ENCODE measurements at regions not wholly inside any gene's neighbourhood (a gene's known extent, or its start where the extent isn't known, plus 50 kb on each side); places are given as distances from the start of the nearest gene placed in this dataset.

GRCh38 chrX:150306002-150306401, 57.1 kb upstream of the MAMLD1 start:
- H3K9ac ChIP-seq (ENCODE audit: insufficient read depth in 1 of 2, low read depth in 2 of 2, low read length in 2 of 2): no peak overlapping the region
- 5% methylated on average over 5 of the region's 6 CpGs for WGBS (ENCODE audit: insufficient coverage, low coverage, missing lambda C conversion rate)
- H3K4me3 ChIP-seq: no peak overlapping the region
- H3K9me3 ChIP-seq (replicated peaks; ENCODE audit: control insufficient read depth, insufficient read depth, low read depth, low read length): no peaks in the 10 kb centered on the region
- ChIA-PET POLR2A (no interaction called here), CTCF (ENCODE audit: low intra/inter-chr PET ratio) (no interaction called here)
- H4K20me1 ChIP-seq (replicated peaks; ENCODE audit: control insufficient read depth, insufficient read depth, low read length): no peaks in the 10 kb centered on the region
- no peaks in the 10 kb centered on the region for H3K36me3 ChIP-seq (ENCODE audit: control insufficient read depth, insufficient read depth, low read length)
- ATAC-seq: no peak
- no TSS peak for BruUV-seq (replicated peaks)
- H3K4me2 ChIP-seq (ENCODE audit: insufficient read depth, low read length): no peak overlapping the region
- no peaks in the 10 kb centered on the region for H3K79me2 ChIP-seq (ENCODE audit: control insufficient read depth, insufficient read depth, low read length)
- H3K27ac ChIP-seq (ENCODE audit: extremely low read depth, low read depth, low read length): no peak overlapping the region
- FAIRE-seq: no peak
- no peak for DNase-seq (ENCODE audit: extremely low read depth in 1 of 4, low spot score in 3 of 4)
- no peaks in the 10 kb centered on the region for H3K4me1 ChIP-seq (replicated peaks in 1 of 2; ENCODE audit: control insufficient read depth in 2 of 2, insufficient read depth in 2 of 2, low read length in 2 of 2)
- H3K9me1 ChIP-seq (ENCODE audit: control insufficient read depth, insufficient read depth, low read length): no peaks in the 10 kb centered on the region
- H2AFZ ChIP-seq (ENCODE audit: low read depth, low read length): no peak overlapping the region
- in situ Hi-C loops (cut with MboI): no loop called here
- 0 out of 5 replicates have a peak, but pooled peaks cover 0 to 4% of the 10 kb centered on the region in 2 experiments for H3K27me3 ChIP-seq (ENCODE audit: control insufficient read depth in 2 of 2, insufficient read depth in 2 of 2, low read length in 2 of 2)
- intact Hi-C loops (cut with micrococcal nuclease): no loop called here
- TF ChIP-seq KLF1 (tag; IDR thresholded peaks at IDR 0.05) (no peak), IRF2 (CRISPR knock-in tag; IDR thresholded peaks at IDR 0.05) (no peak), GTF2E2 (tag; IDR thresholded peaks at IDR 0.05) (no peak), HES1 (IDR thresholded peaks at IDR 0.05; ENCODE audit: low read depth) (no peak), ZBTB12 (CRISPR knock-in tag; IDR thresholded peaks at IDR 0.05) (no peak), ZBED1 (IDR thresholded peaks at IDR 0.05) (no peak), RB1 (IDR thresholded peaks at IDR 0.05; ENCODE audit: low read depth) (no peak), ZNF24 (IDR thresholded peaks at IDR 0.05) (no peak), NFXL1 (CRISPR knock-in tag; IDR thresholded peaks at IDR 0.05) (no peak), ZBTB2 (IDR thresholded peaks at IDR 0.05) (no peak), OTX1 (CRISPR knock-in tag; IDR thresholded peaks at IDR 0.05) (no peak), NFE2 (IDR thresholded peaks at IDR 0.05; ENCODE audit: low read depth) (no peak), TSC22D4 (tag; IDR thresholded peaks at IDR 0.05) (no peak), SAP30 (IDR thresholded peaks at IDR 0.05; ENCODE audit: borderline replicate concordance, insufficient read depth, low read depth, low read length, poor library complexity, severe bottlenecking) (no peak), MYC (IDR thresholded peaks at IDR 0.05; ENCODE audit: low read depth, low read length) (no peak), MYC (CRISPR knock-in tag; IDR thresholded peaks at IDR 0.05; ENCODE audit: borderline replicate concordance, low read depth) (no peak), ZNF184 (CRISPR knock-in tag; IDR thresholded peaks at IDR 0.05) (no peak), CCNT2 (IDR thresholded peaks at IDR 0.05; ENCODE audit: borderline replicate concordance, extremely low read depth, insufficient read length, low read depth, low read length) (no peak)
- TF ChIP-seq, protein P1, sequence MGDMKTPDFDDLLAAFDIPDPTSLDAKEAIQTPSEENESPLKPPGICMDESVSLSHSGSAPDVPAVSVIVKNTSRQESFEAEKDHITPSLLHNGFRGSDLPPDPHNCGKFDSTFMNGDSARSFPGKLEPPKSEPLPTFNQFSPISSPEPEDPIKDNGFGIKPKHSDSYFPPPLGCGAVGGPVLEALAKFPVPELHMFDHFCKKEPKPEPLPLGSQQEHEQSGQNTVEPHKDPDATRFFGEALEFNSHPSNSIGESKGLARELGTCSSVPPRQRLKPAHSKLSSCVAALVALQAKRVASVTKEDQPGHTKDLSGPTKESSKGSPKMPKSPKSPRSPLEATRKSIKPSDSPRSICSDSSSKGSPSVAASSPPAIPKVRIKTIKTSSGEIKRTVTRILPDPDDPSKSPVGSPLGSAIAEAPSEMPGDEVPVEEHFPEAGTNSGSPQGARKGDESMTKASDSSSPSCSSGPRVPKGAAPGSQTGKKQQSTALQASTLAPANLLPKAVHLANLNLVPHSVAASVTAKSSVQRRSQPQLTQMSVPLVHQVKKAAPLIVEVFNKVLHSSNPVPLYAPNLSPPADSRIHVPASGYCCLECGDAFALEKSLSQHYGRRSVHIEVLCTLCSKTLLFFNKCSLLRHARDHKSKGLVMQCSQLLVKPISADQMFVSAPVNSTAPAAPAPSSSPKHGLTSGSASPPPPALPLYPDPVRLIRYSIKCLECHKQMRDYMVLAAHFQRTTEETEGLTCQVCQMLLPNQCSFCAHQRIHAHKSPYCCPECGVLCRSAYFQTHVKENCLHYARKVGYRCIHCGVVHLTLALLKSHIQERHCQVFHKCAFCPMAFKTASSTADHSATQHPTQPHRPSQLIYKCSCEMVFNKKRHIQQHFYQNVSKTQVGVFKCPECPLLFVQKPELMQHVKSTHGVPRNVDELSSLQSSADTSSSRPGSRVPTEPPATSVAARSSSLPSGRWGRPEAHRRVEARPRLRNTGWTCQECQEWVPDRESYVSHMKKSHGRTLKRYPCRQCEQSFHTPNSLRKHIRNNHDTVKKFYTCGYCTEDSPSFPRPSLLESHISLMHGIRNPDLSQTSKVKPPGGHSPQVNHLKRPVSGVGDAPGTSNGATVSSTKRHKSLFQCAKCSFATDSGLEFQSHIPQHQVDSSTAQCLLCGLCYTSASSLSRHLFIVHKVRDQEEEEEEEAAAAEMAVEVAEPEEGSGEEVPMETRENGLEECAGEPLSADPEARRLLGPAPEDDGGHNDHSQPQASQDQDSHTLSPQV (IDR thresholded peaks at IDR 0.05): no peak

Data from K562 (cell line).